Brain microvascular endothelial cell (primary cell): ENCODE measurements at regions not wholly inside any gene's neighbourhood (a gene's known extent, or its start where the extent isn't known, plus 50 kb on each side); places are given as distances from the start of the nearest gene placed in this dataset.
A peak's percentile ranks its signal among the peaks of the same experiment; 100 is the strongest.

Source experiments
- DNase-seq: peaks from one replicate; pipeline ENCODE4 v3.0.0-alpha.2; 2020
- H3K27ac ChIP-seq: fragments of 250-450 bp; sonication (Bioruptor Pico); 2 replicates; pipeline ENCODE4 v1.5.1; 2020; ENCODE audit warnings: mild to moderate bottlenecking, moderate library complexity
- H3K27me3 ChIP-seq: fragments of 250-450 bp; sonication (Bioruptor Pico); replicated peaks from 2 replicates; pipeline ENCODE4 v1.5.1; 2020; ENCODE audit warnings: mild to moderate bottlenecking
- H3K36me3 ChIP-seq: fragments of 250-450 bp; sonication (Bioruptor Pico); replicated peaks from 2 replicates; pipeline ENCODE4 v1.5.1; 2020; ENCODE audit warnings: mild to moderate bottlenecking
- H3K4me3 ChIP-seq: 2 replicates; pipeline ENCODE4 v1.5.1; 2011; ENCODE audit warnings: low read depth, mild to moderate bottlenecking, control low read depth, low read length, moderate library complexity
- in situ Hi-C: cut with HindIII; loops from 2 replicates; pipeline ENCODE4 v1.10.0; 2017; ENCODE audit warnings: low sequenced_read_pairs, low pct_ligation_motif_present
- TF ChIP-seq, protein P1 (sequence below): IDR thresholded peaks from 2 replicates; pipeline ENCODE4 v1.5.1; 2011; ENCODE audit warnings: low read depth, mild to moderate bottlenecking, moderate library complexity, low read length, control low read depth, inconsistent platforms; ENCODE audit errors: missing control alignments

- Histone ChIP-seq H3K36me3 (no peaks in the 10 kb centered on the region), H3K4me3 (no peak overlapping the region), H3K27me3 (no peaks in the 10 kb centered on the region), H3K27ac (no peak overlapping the region)
- in situ Hi-C loops = no loop called here
- DNase-seq = no peak
- TF ChIP-seq, protein P1, sequence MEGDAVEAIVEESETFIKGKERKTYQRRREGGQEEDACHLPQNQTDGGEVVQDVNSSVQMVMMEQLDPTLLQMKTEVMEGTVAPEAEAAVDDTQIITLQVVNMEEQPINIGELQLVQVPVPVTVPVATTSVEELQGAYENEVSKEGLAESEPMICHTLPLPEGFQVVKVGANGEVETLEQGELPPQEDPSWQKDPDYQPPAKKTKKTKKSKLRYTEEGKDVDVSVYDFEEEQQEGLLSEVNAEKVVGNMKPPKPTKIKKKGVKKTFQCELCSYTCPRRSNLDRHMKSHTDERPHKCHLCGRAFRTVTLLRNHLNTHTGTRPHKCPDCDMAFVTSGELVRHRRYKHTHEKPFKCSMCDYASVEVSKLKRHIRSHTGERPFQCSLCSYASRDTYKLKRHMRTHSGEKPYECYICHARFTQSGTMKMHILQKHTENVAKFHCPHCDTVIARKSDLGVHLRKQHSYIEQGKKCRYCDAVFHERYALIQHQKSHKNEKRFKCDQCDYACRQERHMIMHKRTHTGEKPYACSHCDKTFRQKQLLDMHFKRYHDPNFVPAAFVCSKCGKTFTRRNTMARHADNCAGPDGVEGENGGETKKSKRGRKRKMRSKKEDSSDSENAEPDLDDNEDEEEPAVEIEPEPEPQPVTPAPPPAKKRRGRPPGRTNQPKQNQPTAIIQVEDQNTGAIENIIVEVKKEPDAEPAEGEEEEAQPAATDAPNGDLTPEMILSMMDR = no peak
Observed at GRCh38 chr9:106074006-106074405, 379.7 kb downstream of the TMEM38B start.

DNA sequence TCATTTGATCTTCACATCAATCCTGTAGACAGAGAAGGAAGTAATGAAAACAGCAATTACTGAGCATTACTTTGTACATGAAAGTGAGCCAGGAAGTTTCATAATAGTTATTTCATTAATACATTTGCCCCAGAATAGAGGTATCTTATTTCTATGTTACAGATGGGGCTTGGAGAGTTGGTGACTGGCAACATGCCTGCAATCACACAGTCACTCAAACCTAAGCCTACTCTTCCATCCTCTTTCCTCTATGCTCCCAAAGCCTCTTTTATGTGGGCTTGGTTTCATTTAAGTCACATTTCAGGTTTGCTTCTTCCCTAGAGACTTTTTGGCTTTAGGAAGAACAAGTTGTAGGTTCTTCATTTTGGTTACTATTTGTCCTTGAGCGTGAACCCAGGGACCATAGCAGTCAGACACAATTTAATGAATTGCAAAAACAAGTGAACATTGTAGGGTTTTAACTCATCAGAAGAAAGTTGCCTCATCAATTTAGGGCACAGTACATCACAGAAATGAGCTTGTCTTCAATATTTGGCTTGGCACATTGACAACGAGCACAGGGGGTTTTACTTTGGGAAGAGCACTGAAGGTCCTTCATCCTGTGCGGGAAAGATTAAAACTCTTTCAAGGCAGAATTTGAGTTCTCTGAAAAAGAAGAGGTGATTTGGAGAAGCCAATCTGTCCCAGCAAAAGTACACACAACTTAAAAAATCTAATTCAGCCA lies 381.1 kb downstream of the TMEM38B start:
- TF ChIP-seq, protein P1 = no peak
- DNase-seq = no peak
- Histone ChIP-seq H3K4me3 (no peak overlapping the region), H3K27ac (no peak overlapping the region), H3K36me3 (no peaks in the 10 kb centered on the region), H3K27me3 (no peaks in the 10 kb centered on the region)
- in situ Hi-C loops = no loop called here

DNA sequence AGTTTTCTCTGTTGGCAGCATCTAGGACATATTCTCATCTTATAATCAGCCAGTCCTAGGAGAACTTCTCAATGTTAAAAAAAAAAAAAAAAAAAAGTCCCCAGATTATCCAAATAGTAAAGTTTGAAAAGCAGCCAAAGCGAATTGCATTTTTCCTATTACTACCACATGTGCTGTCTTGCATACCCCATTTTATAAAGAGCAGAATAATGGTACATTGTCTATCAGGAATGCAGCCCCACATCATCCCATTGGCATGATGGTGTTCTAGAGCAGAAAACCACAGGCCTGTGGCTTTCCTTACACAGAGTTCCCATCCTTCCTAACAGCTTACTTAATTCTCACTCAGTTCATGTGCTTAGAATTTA lies 381.6 kb downstream of the TMEM38B start:
- H3K4me3 ChIP-seq = no peak overlapping the region
- DNase-seq = peak; percentile 45

DNA sequence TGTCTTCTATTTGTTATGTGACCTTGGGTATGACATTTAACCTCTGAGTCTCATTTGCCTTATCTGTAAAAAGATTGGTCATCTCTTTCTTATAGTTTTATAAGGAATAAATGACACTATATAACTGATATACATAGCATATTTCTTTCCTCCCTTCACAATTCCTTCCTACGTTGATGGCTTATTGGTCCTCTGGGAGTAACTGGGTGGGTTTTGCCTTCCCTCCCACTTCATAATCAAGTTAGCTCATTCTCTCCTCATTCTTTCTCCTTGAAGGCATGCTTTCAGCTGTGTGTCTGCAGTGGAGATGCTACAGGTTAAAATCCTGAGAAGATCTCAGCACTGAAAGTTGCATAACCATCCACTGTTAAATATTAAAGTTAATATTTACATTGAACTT lies 382.4 kb downstream of the TMEM38B start:
- H3K27ac ChIP-seq = no peak overlapping the region
- in situ Hi-C loops = no loop called here
- TF ChIP-seq, protein P1 = no peak

More for the DNA sequence above, 381.6 kb downstream of the TMEM38B start:
- Histone ChIP-seq H3K27ac (no peak overlapping the region), H3K27me3 (no peaks in the 10 kb centered on the region), H3K36me3 (no peaks in the 10 kb centered on the region)
- TF ChIP-seq, protein P1 = no peak
- in situ Hi-C loops = no loop called here

DNA sequence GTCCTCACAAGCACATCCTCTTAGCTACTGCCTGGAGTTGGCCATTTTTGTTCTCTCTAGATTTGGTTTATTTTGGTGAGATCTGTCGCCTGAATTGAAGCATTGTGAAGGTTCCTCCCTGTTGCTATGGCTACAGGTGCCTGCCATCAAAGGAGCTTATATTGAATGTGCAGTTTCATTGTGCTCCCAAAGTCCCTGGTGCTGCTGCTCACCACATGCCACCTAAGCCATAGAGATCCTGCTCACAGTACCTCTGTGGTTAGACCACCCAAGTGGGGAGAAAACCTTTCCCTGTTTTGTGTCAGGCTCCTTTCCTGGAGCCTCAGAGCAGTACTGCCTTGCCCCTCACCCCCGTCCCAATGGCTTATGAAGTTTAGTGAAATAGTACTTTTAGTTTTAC lies 383.4 kb downstream of the TMEM38B start:
- DNase-seq = no peak
- in situ Hi-C loops = no loop called here
- no peaks in the 10 kb centered on the region for H3K27me3 ChIP-seq
- H3K4me3 ChIP-seq = no peak overlapping the region
- no peaks in the 10 kb centered on the region for H3K36me3 ChIP-seq
- TF ChIP-seq, protein P1 = no peak
- no peak overlapping the region for H3K27ac ChIP-seq

More for the DNA sequence above, 382.4 kb downstream of the TMEM38B start:
- Histone ChIP-seq H3K4me3 (no peak overlapping the region), H3K27me3 (no peaks in the 10 kb centered on the region), H3K36me3 (no peaks in the 10 kb centered on the region)
- no peak for DNase-seq

- no peaks in the 10 kb centered on the region for H3K36me3 ChIP-seq
- in situ Hi-C loops = no loop called here
- H3K4me3 ChIP-seq = no peak overlapping the region
- DNase-seq = no peak
- no peak overlapping the region for H3K27ac ChIP-seq
- TF ChIP-seq, protein P1 = no peak
- H3K27me3 ChIP-seq = no peaks in the 10 kb centered on the region
Observed at GRCh38 chr9:106082621-106083020, 388.3 kb downstream of the TMEM38B start.
